Vagina (tissue), 2 donors: ENCODE measurements at regions not wholly inside any gene's neighbourhood (a gene's known extent, or its start where the extent isn't known, plus 50 kb on each side); places are given as distances from the start of the nearest gene placed in this dataset.

Source experiments
- CTCF ChIP-seq, 3 experiments: fragments of 450-650 bp in 2 of 3; fragments of 200-600 bp in 1 of 3; sonication (generic) in 1 of 3; IDR thresholded peaks; one replicate each; pipeline ENCODE4 v1.5.1; 2017 to 2019; ENCODE audit warnings: antibody characterized with exemption in 3 of 3, mild to moderate bottlenecking in 2 of 3, moderate library complexity in 2 of 3
- POLR2A ChIP-seq, 2 donors: fragments of 450-650 bp; IDR thresholded peaks; one replicate each; pipeline ENCODE4 v1.6.1; 2017; ENCODE audit warnings: antibody characterized with exemption in 2 of 2, mild to moderate bottlenecking in 2 of 2, moderate library complexity in 2 of 2
- POLR2AphosphoS5 ChIP-seq, 2 donors: sonication (generic); formaldehyde crosslinking; IDR thresholded peaks; one replicate each; pipeline ENCODE4 v1.9.0; 2017; ENCODE audit warnings: antibody characterized with exemption in 2 of 2, mild to moderate bottlenecking in 2 of 2, low read depth in 1 of 2; ENCODE audit not compliant: insufficient read depth in 1 of 2

DNA sequence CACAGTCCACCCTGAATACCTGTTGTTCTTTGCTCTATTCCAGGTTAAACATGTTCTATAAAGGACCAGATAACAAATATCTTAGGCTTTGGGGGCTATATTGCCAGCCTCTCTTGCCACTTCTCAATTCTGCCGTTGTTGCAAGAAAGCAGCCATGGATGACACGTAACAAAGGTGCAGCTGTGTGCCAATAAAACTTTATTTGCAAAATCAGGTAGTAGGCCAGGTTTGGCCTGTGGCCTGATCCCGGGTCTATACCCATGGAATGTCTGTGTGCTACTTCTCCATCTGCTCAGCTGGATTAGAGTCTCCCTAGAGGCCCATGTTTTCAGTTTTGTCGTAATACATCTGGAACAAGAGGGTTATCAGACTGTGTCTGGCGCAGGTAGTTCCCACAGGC lies 175.3 kb upstream of the KCNG1 start:
- no peak for TF ChIP-seq POLR2A (IDR thresholded peaks at IDR 0.05)
- no peak for TF ChIP-seq CTCF (IDR thresholded peaks at IDR 0.05)
- no peak for TF ChIP-seq POLR2AphosphoS5 (IDR thresholded peaks at IDR 0.05; ENCODE audit: insufficient read depth in 1 of 2, low read depth in 1 of 2)
